Left ventricle myocardium inferior (tissue), 1 donor: ENCODE measurements at regions not wholly inside any gene's neighbourhood (a gene's known extent, or its start where the extent isn't known, plus 50 kb on each side); places are given as distances from the start of the nearest gene placed in this dataset.

Experiments
- DNase-seq: peaks from one replicate; pipeline ENCODE4 v3.0.0-alpha.2; 2020
- H3K27ac ChIP-seq: fragments of 200-600 bp; replicated peaks from 2 replicates; pipeline ENCODE4 v1.8.0; 2021
- H3K27me3 ChIP-seq: fragments of 200-600 bp; 2 replicates; pipeline ENCODE4 v1.8.0; 2021; ENCODE audit warnings: low read depth
- H3K36me3 ChIP-seq: fragments of 200-600 bp; 2 replicates; pipeline ENCODE4 v1.8.0; 2021
- H3K4me1 ChIP-seq: fragments of 200-600 bp; 2 replicates; pipeline ENCODE4 v1.8.0; 2021
- H3K4me3 ChIP-seq: fragments of 200-600 bp; 2 replicates; pipeline ENCODE4 v1.8.0; 2021; ENCODE audit warnings: mild to moderate bottlenecking, moderate library complexity
- H3K9me3 ChIP-seq: fragments of 200-600 bp; replicated peaks from 2 replicates; pipeline ENCODE4 v1.8.0; 2021
- intact Hi-C: fragments of 100-400 bp; cut with micrococcal nuclease; formaldehyde crosslinking; loops from one replicate; pipeline ENCODE4 v1.11.0; 2022
- TF ChIP-seq, protein P1 (sequence below): fragments of 200-600 bp; IDR thresholded peaks from 2 replicates; pipeline ENCODE4 v1.8.0; 2021; ENCODE audit warnings: antibody characterized with exemption, mild to moderate bottlenecking, borderline replicate concordance
- donor health status: DM: no; HTN: yes; CAD: no; lungs with severe emphysema.

GRCh38 chr5:110103081-110103480 lies 413.4 kb downstream of the MAN2A1 start:
- Histone ChIP-seq H3K4me3 (no peak overlapping the region), H3K27me3 (peaks cover 21% of the 10 kb centered on the region), H3K27ac (no peak overlapping the region), H3K9me3 (no peaks in the 10 kb centered on the region), H3K4me1 (peaks cover 9% of the 10 kb centered on the region), H3K36me3 (no peaks in the 10 kb centered on the region)
- TF ChIP-seq, protein P1, sequence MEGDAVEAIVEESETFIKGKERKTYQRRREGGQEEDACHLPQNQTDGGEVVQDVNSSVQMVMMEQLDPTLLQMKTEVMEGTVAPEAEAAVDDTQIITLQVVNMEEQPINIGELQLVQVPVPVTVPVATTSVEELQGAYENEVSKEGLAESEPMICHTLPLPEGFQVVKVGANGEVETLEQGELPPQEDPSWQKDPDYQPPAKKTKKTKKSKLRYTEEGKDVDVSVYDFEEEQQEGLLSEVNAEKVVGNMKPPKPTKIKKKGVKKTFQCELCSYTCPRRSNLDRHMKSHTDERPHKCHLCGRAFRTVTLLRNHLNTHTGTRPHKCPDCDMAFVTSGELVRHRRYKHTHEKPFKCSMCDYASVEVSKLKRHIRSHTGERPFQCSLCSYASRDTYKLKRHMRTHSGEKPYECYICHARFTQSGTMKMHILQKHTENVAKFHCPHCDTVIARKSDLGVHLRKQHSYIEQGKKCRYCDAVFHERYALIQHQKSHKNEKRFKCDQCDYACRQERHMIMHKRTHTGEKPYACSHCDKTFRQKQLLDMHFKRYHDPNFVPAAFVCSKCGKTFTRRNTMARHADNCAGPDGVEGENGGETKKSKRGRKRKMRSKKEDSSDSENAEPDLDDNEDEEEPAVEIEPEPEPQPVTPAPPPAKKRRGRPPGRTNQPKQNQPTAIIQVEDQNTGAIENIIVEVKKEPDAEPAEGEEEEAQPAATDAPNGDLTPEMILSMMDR, result no peak
- DNase-seq, result no peak
- intact Hi-C loops, result no loop called here

DNA sequence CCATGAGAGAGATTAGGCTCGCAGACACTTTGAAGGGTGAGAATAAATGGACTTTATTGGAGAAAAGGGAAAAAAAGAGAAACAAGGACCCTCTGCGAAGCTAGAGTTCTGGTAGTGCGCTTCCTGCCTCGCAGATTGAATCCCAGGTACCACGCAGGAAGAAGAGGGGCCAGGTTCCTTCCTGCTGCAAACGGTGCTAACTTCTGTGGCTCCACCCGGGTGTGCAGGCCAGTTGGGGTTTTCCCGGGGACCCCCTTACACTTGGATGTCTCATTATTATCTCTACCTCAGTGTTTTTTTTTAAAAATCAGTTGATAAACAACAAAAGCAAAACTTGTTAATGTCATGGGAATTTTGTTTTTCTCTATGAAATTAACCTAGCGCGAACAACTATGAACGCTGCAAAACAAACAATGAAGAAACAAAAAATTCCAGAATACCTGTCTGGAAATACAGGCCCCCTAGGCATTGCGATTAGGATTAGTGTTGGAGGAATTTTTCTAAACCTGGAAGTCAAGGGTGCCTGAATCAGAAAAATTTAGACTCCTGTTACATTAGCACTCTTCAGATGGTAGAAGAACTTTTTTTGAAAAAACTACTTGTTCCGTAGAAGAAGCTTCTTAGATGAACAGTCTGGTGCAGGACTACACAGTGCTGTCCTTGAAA lies 414.5 kb downstream of the MAN2A1 start:
- TF ChIP-seq, protein P1, result no peak
- no peak overlapping the region for H3K27ac ChIP-seq
- no peak for DNase-seq
- peaks cover 21% of the 10 kb centered on the region for H3K27me3 ChIP-seq
- H3K36me3 ChIP-seq, result no peaks in the 10 kb centered on the region
- H3K9me3 ChIP-seq, result no peaks in the 10 kb centered on the region
- no peak overlapping the region for H3K4me3 ChIP-seq
- intact Hi-C loops, result no loop called here
- H3K4me1 ChIP-seq, result peaks cover 9% of the 10 kb centered on the region

DNA sequence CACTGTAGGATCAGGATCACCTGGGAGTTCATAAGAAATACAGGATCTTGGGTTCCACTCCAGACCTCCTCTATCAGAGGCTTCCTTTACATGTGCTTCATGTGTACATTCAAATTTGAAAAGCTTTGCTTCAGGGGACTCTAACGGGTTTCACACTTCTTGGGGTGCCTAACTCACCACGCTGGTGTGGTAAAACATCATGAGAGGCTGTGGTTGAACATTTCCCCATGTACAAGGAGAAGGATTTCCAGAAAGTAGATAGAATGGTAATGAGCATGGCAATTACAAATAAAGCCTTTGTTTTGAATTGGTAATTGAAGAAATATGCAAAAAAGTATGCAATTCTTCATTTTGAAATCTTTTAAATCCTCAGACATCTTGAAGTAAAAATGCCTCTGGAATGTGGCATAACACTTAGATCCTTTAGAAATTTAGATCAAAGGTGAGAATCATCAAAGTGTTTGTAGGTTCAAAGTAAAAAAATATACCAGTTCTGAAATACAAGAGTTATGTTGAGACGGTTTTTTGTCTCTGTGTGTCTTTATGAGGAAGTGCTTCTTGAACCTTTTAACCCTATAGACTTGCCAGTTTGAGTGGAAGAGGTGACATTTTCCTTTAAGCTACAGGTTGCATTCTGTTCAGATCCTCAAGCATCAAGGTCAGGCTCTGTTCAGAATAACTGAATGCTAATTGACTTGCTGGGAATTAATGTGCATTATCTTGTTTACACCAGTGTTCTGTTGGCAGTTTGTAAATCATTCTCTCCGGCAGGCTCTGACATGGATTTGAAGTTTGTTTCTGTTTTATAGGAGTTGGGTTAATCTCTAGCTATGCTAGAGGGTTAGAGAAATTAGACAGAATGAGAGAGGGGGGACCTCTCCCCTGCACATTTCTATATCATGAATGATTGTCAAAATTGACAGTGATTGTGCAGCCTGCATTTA lies 415.3 kb downstream of the MAN2A1 start:
- intact Hi-C loops, result no loop called here
- no peaks in the 10 kb centered on the region for H3K9me3 ChIP-seq
- H3K36me3 ChIP-seq, result no peaks in the 10 kb centered on the region
- DNase-seq, result no peak
- H3K4me3 ChIP-seq, result no peak overlapping the region
- no peak overlapping the region for H3K27ac ChIP-seq
- peaks cover 9% of the 10 kb centered on the region for H3K4me1 ChIP-seq
- TF ChIP-seq, protein P1, result no peak
- peaks cover 21% of the 10 kb centered on the region for H3K27me3 ChIP-seq

DNA sequence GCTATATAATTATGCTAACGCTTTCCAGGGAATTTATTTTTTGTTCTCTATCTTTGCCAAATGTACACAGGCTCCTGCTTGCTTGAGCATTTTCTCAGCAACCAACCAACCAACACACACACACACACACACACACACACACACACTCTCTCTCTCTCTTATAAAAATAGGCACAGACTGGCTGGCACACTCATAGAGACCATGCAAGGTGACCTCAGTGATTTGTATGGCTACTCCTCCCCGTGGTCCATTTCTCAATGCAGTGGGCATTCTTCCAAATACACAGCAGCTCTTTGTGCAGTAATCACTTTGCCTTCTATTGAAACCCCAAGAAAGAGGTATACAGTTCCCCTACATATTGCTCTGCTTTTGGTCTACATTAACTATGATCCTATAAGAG lies 416.0 kb downstream of the MAN2A1 start:
- Histone ChIP-seq H3K27me3 (peaks cover 19% of the 10 kb centered on the region), H3K27ac (no peak overlapping the region), H3K36me3 (no peaks in the 10 kb centered on the region), H3K9me3 (no peaks in the 10 kb centered on the region), H3K4me3 (no peak overlapping the region), H3K4me1 (peaks cover 9% of the 10 kb centered on the region)
- TF ChIP-seq, protein P1, result no peak
- no peak for DNase-seq
- intact Hi-C loops, result no loop called here

DNA sequence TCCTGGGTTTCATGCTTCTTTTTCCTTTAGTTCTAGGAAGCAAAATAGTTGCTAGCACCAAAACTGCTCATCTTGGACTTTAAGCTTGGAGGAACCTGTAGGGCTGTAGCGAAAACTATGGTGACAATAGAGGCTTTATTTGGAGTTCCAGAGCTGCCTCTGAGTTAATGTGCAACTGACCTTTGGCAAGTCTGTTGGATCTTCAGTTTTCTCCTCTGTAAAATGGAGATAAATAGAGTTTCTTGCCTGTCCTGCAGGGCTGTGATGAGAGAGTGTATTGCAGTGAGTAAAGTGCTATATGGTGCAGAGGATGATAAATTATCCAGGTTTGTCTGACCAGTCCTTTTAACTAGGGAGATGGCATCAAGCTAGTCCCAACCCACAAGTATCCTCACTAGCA lies 417.0 kb downstream of the MAN2A1 start:
- H3K27ac ChIP-seq, result no peak overlapping the region
- H3K4me1 ChIP-seq, result peaks cover 9% of the 10 kb centered on the region
- H3K4me3 ChIP-seq, result no peak overlapping the region
- intact Hi-C loops, result no loop called here
- TF ChIP-seq, protein P1, result no peak
- H3K9me3 ChIP-seq, result no peaks in the 10 kb centered on the region
- no peak for DNase-seq
- no peaks in the 10 kb centered on the region for H3K36me3 ChIP-seq
- H3K27me3 ChIP-seq, result peaks cover 12% of the 10 kb centered on the region
